Inflammatory macrophage (primary cell): ENCODE measurements at regions not wholly inside any gene's neighbourhood (a gene's known extent, or its start where the extent isn't known, plus 50 kb on each side); places are given as distances from the start of the nearest gene placed in this dataset.
"Not testable (repeated sequence)": the region's sequence is repeated elsewhere in the genome, so short reads cannot be mapped to it uniquely, and the experiment has no call there.

ENCODE experiments used
- DNase-seq, 2 donors: peaks; one replicate each; pipeline ENCODE4 v3.0.0-alpha.2; 2020 to 2022

GRCh38 chr5:25568989-25569625 is 924.3 kb upstream of the CDH10 start:
- no peak for DNase-seq

- no peak for DNase-seq
Observed at GRCh38 chr5:25568294-25568693, 923.5 kb upstream of the CDH10 start.

GRCh38 chr5:25567881-25568280 is 923.1 kb upstream of the CDH10 start:
- no peak for DNase-seq

GRCh38 chr5:25562656-25563055 is 917.9 kb upstream of the CDH10 start:
- no peak for DNase-seq

GRCh38 chr5:25554077-25554476 is 909.3 kb upstream of the CDH10 start:
- DNase-seq, result no peak

- no peak for DNase-seq
Observed at GRCh38 chr5:25552871-25553481, 908.2 kb upstream of the CDH10 start.

- DNase-seq, result no peak
Observed at GRCh38 chr5:25550793-25551192, 906.0 kb upstream of the CDH10 start.

GRCh38 chr5:25544652-25545249 is 900.0 kb upstream of the CDH10 start:
- no peak for DNase-seq

GRCh38 chr5:25540628-25541027 is 895.9 kb upstream of the CDH10 start:
- no peak for DNase-seq

- no peak for DNase-seq
Observed at GRCh38 chr5:25539536-25539935, 894.8 kb upstream of the CDH10 start.

- not testable (repeated sequence) for DNase-seq
Observed at GRCh38 chr5:25536461-25536860, 891.7 kb upstream of the CDH10 start.

GRCh38 chr5:25516141-25516540 is 871.4 kb upstream of the CDH10 start:
- no peak for DNase-seq

- no peak for DNase-seq
Observed at GRCh38 chr5:25515525-25515924, 870.7 kb upstream of the CDH10 start.

- not testable (repeated sequence) for DNase-seq
Observed at GRCh38 chr5:25510692-25511091, 865.9 kb upstream of the CDH10 start.

- DNase-seq, result not testable (repeated sequence)
Observed at GRCh38 chr5:25508011-25508410, 863.2 kb upstream of the CDH10 start.

GRCh38 chr5:25500635-25501034 is 855.9 kb upstream of the CDH10 start:
- DNase-seq, result no peak

- DNase-seq, result peak in 1 of 2 donors; percentile 6
Observed at GRCh38 chr5:25489834-25490538, 845.2 kb upstream of the CDH10 start.

- DNase-seq, result no peak
Observed at GRCh38 chr5:25488119-25488518, 843.3 kb upstream of the CDH10 start.

GRCh38 chr5:25484391-25484790 is 839.6 kb upstream of the CDH10 start:
- DNase-seq, result no peak

- DNase-seq, result no peak
Observed at GRCh38 chr5:25481463-25481862, 836.7 kb upstream of the CDH10 start.

GRCh38 chr5:25459082-25459481 is 814.3 kb upstream of the CDH10 start:
- no peak for DNase-seq

GRCh38 chr5:25458628-25459027 is 813.9 kb upstream of the CDH10 start:
- no peak for DNase-seq

GRCh38 chr5:25453500-25453899 is 808.7 kb upstream of the CDH10 start:
- no peak for DNase-seq

- DNase-seq, result no peak
Observed at GRCh38 chr5:25451294-25451693, 806.5 kb upstream of the CDH10 start.
